Colonic mucosa (tissue), 4 donors: ENCODE measurements at regions not wholly inside any gene's neighbourhood (a gene's known extent, or its start where the extent isn't known, plus 50 kb on each side); places are given as distances from the start of the nearest gene placed in this dataset.

Experiments used
- DNase-seq: peaks from one replicate; pipeline ENCODE4 v3.0.0-alpha.2; 2020
- H3K27ac ChIP-seq: fragments of 200-600 bp; one replicate; pipeline ENCODE4 v1.8.0; 2021
- H3K27me3 ChIP-seq: fragments of 200-600 bp; one replicate; pipeline ENCODE4 v1.8.0; 2021
- H3K36me3 ChIP-seq: fragments of 200-600 bp; one replicate; pipeline ENCODE4 v1.8.0; 2021
- H3K4me1 ChIP-seq: fragments of 200-600 bp; one replicate; pipeline ENCODE4 v1.8.0; 2021; ENCODE audit warnings: mild to moderate bottlenecking
- H3K4me3 ChIP-seq: fragments of 200-600 bp; one replicate; pipeline ENCODE4 v1.8.0; 2021
- H3K9ac ChIP-seq, 2 donors: one replicate each; pipeline ENCODE4 v1.7.0; 2013; ENCODE audit warnings: control low read depth in 2 of 2, low read depth in 2 of 2, low read length in 2 of 2
- H3K9me3 ChIP-seq: fragments of 200-600 bp; one replicate; pipeline ENCODE4 v1.8.0; 2021
- CTCF ChIP-seq: fragments of 200-600 bp; IDR thresholded peaks from one replicate; pipeline ENCODE4 v1.8.0; 2022; ENCODE audit warnings: antibody characterized with exemption, mild to moderate bottlenecking
- intact Hi-C: fragments of 100-400 bp; cut with DNase I; formaldehyde crosslinking; loops from one replicate; pipeline ENCODE4 v1.14.1; 2022
- donor health status: healthy.
- donor health status: DM: no; HTN: no; CAD: no.
- donor health status: DM: no; HTN: no; CAD: no.

- Histone ChIP-seq H3K4me3 (no peak overlapping the region), H3K27me3 (no peaks in the 10 kb centered on the region), H3K9ac (no peak overlapping the region), H3K4me1 (no peaks in the 10 kb centered on the region), H3K27ac (no peak overlapping the region), H3K36me3 (no peaks in the 10 kb centered on the region), H3K9me3 (no peaks in the 10 kb centered on the region)
- intact Hi-C loops, result no loop called here
- DNase-seq, result no peak
- TF ChIP-seq CTCF, result no peak
These were observed 518.7 kb downstream of the RWDD3 start for GRCh38 chr1:95752515-95753381.

- intact Hi-C loops, result no loop called here
- Histone ChIP-seq H3K9ac (no peak overlapping the region), H3K27ac (no peak overlapping the region), H3K4me1 (no peaks in the 10 kb centered on the region), H3K9me3 (no peaks in the 10 kb centered on the region), H3K36me3 (no peaks in the 10 kb centered on the region), H3K27me3 (no peaks in the 10 kb centered on the region), H3K4me3 (no peak overlapping the region)
- no peak for TF ChIP-seq CTCF
- DNase-seq, result no peak
These were observed 519.5 kb downstream of the RWDD3 start for GRCh38 chr1:95753382-95754016.

GRCh38 chr1:95754412-95754811 lies 520.4 kb downstream of the RWDD3 start:
- DNase-seq, result no peak
- TF ChIP-seq CTCF, result no peak
- intact Hi-C loops, result no loop called here

DNA sequence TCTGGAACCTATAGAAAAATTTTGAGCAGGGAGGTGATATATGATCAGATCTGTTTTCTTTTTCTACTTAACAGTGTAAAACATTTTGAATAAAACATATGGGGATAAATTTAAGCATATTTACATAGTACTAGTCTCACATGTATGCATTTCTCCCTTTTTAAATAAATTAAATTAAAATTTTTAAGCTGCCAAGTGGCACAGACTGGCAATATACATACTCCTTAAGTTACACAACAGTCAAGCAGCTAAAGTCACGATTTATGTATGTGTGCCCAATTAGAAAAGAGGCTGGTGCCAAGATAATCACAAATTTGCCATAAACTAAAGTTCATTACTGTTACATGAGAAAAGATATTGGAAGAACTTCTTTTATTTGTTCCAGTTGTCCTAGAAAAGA lies 532.0 kb downstream of the RWDD3 start:
- Histone ChIP-seq H3K9ac (no peak overlapping the region), H3K4me1 (no peaks in the 10 kb centered on the region), H3K9me3 (no peaks in the 10 kb centered on the region), H3K27me3 (no peaks in the 10 kb centered on the region), H3K4me3 (no peak overlapping the region), H3K36me3 (no peaks in the 10 kb centered on the region), H3K27ac (no peak overlapping the region)
- intact Hi-C loops, result no loop called here
- TF ChIP-seq CTCF, result no peak
- DNase-seq, result no peak

More at GRCh38 chr1:95754412-95754811, 520.4 kb downstream of the RWDD3 start:
- no peaks in the 10 kb centered on the region for H3K4me1 ChIP-seq
- H3K4me3 ChIP-seq, result no peak overlapping the region
- H3K27ac ChIP-seq, result no peak overlapping the region
- no peaks in the 10 kb centered on the region for H3K36me3 ChIP-seq
- no peaks in the 10 kb centered on the region for H3K9me3 ChIP-seq
- H3K27me3 ChIP-seq, result no peaks in the 10 kb centered on the region
- H3K9ac ChIP-seq, result no peak overlapping the region

DNA sequence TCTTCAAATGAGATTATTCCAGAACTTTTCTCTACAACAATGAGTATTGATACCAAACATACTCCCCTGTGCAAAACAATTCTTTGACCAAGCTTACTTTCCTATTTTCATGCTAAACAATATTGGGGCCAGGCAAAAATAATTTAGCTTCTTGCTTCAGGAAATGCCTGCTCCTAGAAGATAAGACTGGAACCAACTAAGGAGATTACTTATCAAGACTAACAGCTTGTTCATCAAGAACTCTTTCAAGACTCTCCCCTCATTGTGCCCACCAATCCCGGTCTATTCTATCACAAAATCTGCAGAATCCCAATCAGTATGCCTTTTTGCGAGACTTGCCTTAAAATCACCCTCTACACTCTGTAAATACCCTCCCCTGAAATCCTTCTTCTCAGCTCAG lies 536.6 kb downstream of the RWDD3 start:
- Histone ChIP-seq H3K27me3 (no peaks in the 10 kb centered on the region), H3K4me3 (no peak overlapping the region), H3K4me1 (no peaks in the 10 kb centered on the region), H3K9ac (no peak overlapping the region), H3K27ac (no peak overlapping the region), H3K9me3 (no peaks in the 10 kb centered on the region), H3K36me3 (no peaks in the 10 kb centered on the region)
- TF ChIP-seq CTCF, result no peak
- DNase-seq, result no peak
- intact Hi-C loops, result no loop called here
